RWPE2 (cell line): ENCODE measurements at regions not wholly inside any gene's neighbourhood (a gene's known extent, or its start where the extent isn't known, plus 50 kb on each side); places are given as distances from the start of the nearest gene placed in this dataset.

Source experiments
- ATAC-seq: fragments of 200-7000 bp; cut with Tn5 transposase; 3 replicates; pipeline ENCODE4 v1.9.1; 2021; ENCODE audit warnings: low read depth
- DNase-seq: peaks from one replicate; pipeline ENCODE4 v3.0.0-alpha.2; 2020; ENCODE audit warnings: low spot score
- H3K27ac ChIP-seq: fragments of 450-650 bp; 2 replicates; pipeline ENCODE4 v1.5.1; 2017; ENCODE audit warnings: mild to moderate bottlenecking; ENCODE audit not compliant: poor library complexity, severe bottlenecking
- H3K27me3 ChIP-seq: fragments of 250-450 bp; sonication (Bioruptor Pico); 2 replicates; pipeline ENCODE4 v1.5.1; 2021; ENCODE audit warnings: mild to moderate bottlenecking, moderate library complexity; ENCODE audit not compliant: insufficient read depth, poor library complexity, severe bottlenecking
- H3K36me3 ChIP-seq: fragments of 250-450 bp; sonication (Bioruptor Pico); 2 replicates; pipeline ENCODE4 v1.5.1; 2020; ENCODE audit warnings: low read depth, mild to moderate bottlenecking, moderate library complexity
- H3K4me1 ChIP-seq: fragments of 250-450 bp; sonication (Bioruptor Pico); 2 replicates; pipeline ENCODE4 v1.5.1; 2021; ENCODE audit warnings: mild to moderate bottlenecking, moderate library complexity; ENCODE audit not compliant: insufficient read depth, poor library complexity, severe bottlenecking
- H3K4me3 ChIP-seq: fragments of 250-450 bp; sonication (Bioruptor Pico); 2 replicates; pipeline ENCODE4 v1.5.1; 2021; ENCODE audit warnings: mild to moderate bottlenecking, moderate library complexity; ENCODE audit not compliant: severe bottlenecking
- H3K9me3 ChIP-seq: fragments of 250-450 bp; sonication (Bioruptor Pico); 2 replicates; pipeline ENCODE4 v1.5.1; 2021; ENCODE audit warnings: mild to moderate bottlenecking, moderate library complexity; ENCODE audit not compliant: severe bottlenecking
- TF ChIP-seq, protein P1 (sequence below): fragments of 450-650 bp; IDR thresholded peaks from one replicate; pipeline ENCODE4 v1.5.1; 2017; ENCODE audit warnings: mild to moderate bottlenecking, moderate library complexity; ENCODE audit not compliant: poor library complexity, severe bottlenecking

DNA sequence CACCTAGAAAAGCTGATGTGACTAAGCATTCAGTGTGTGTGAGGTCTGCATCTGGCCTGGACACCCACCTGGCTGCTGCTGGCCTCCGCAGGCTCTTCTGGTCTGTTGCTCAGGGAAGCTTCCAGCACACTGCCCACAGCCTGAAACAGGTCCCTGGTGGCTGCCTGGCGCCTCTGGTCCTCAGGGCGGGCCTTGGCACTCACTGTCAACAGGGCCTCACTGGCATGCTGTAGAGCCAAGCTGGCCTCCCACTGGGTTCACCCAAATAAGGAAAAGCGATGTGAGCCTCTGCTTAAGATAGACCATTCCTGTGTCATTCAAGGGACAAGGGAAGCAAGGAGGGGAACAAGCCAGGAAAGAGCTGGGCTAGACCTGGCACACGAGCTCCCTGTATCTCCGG lies 70.6 kb upstream of the BCO1 start:
- no peak overlapping the region for H3K4me3 ChIP-seq
- no peak for ATAC-seq
- H3K27ac ChIP-seq, result no peak overlapping the region
- TF ChIP-seq, protein P1, sequence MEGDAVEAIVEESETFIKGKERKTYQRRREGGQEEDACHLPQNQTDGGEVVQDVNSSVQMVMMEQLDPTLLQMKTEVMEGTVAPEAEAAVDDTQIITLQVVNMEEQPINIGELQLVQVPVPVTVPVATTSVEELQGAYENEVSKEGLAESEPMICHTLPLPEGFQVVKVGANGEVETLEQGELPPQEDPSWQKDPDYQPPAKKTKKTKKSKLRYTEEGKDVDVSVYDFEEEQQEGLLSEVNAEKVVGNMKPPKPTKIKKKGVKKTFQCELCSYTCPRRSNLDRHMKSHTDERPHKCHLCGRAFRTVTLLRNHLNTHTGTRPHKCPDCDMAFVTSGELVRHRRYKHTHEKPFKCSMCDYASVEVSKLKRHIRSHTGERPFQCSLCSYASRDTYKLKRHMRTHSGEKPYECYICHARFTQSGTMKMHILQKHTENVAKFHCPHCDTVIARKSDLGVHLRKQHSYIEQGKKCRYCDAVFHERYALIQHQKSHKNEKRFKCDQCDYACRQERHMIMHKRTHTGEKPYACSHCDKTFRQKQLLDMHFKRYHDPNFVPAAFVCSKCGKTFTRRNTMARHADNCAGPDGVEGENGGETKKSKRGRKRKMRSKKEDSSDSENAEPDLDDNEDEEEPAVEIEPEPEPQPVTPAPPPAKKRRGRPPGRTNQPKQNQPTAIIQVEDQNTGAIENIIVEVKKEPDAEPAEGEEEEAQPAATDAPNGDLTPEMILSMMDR, result no peak
- H3K9me3 ChIP-seq, result no peaks in the 10 kb centered on the region
- no peaks in the 10 kb centered on the region for H3K27me3 ChIP-seq
- H3K36me3 ChIP-seq, result no peaks in the 10 kb centered on the region
- H3K4me1 ChIP-seq, result no peaks in the 10 kb centered on the region
- no peak for DNase-seq

DNA sequence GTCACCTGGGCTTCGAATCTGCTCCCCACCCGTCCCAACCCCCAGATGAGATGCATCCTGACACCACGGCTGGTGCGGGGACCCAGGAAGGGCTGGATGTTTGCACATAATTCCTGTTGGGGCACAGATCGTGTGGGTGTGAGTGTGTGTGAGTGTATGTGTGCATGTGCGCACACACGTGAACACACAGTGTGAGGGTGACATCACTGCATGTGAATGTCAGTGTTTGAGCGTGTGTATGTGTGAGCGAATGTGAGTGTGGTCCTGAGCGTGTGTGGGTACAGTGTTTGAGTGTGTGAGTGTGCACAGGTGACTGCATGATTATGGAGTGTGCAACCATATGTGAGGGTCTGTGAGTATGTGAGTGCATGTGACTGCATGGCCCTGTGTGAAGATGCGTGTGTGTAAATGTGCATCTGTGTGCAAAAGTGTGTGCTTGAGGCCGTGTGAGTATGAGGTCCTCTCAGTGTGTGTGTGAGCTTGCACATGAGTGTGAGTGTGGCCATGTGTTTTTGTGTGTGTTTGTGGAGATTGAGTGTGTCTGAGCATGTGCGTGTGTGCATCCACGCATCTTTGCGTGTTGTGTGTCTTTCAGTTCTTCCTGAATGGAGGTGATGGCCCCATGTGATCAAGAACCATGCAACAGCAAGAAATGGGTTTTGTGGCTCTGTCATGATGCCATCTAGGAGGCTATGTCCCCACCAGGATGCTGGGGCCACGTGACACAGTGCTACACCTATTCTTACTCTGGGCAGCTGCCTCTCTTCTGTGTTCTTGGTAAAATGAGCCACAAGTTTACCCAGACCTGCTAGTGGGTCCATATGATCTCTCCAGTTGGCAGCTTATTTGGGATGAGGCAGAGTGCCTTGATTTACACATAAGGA lies 70.5 kb upstream of the GCSH start:
- Histone ChIP-seq H3K9me3 (no peaks in the 10 kb centered on the region), H3K4me1 (no peaks in the 10 kb centered on the region), H3K27ac (no peak overlapping the region), H3K36me3 (no peaks in the 10 kb centered on the region), H3K4me3 (no peak overlapping the region), H3K27me3 (no peaks in the 10 kb centered on the region)
- no peak for DNase-seq
- TF ChIP-seq, protein P1, result no peak
- no peak; the same call in 2 of the 3 replicates for ATAC-seq

DNA sequence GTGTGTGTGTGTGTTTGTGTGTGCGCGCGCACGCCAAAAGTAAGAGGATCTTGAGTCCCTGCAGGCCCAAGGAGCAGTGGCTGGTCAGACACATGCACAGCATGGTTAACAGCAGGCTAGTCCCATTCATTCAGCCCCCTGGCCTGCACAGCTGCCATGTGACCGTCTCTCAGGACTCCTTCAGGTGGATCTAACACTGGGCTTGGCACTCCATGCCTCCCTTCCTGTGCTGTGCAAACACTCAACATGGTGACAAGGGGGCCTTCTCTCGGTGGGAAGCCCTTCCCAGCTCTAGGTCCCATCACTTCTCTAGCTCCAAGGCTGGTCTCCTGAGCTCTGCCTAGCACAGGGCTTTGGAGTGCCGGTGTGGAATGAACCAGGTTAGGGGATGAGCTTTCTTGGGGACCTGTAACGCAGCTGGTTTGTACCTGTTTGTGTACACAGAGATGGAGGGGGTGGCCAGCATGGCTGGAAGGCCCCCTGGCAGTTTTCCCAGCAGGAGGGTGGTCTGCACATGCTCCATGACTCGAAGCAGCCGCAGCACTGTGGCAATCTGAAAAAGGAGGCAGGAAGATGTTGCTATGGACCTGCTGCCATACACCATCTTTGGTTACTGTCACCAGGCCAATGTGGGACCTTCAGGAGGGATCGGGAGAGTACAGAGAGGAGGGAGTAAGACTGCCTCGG lies 69.4 kb upstream of the GCSH start:
- Histone ChIP-seq H3K4me3 (no peak overlapping the region), H3K36me3 (no peaks in the 10 kb centered on the region), H3K4me1 (no peaks in the 10 kb centered on the region), H3K9me3 (no peaks in the 10 kb centered on the region), H3K27me3 (no peaks in the 10 kb centered on the region), H3K27ac (no peak overlapping the region)
- DNase-seq (no peak), ATAC-seq (no peak; the same call in 2 of the 3 replicates)
- TF ChIP-seq, protein P1, result no peak

DNA sequence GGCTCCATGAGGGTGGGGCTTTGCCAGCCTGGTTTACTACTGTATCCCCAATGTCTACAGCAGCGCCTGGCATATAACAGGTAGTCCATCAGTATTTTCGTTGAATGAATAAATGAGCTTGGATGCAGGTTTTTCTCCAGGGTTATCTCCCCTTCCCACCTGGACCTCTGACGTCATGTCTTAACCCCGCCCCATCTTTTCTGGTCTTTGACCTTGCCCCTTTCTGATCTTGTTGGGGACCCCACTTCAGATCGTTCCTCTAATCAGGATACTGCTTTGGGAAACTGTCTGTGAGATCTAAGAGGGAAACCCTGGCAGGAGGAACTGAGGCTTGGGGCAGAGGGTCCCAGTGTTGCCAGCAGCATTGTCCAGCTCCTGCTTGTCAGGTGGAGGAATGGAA lies 68.8 kb upstream of the GCSH start:
- H3K27me3 ChIP-seq, result no peaks in the 10 kb centered on the region
- no peaks in the 10 kb centered on the region for H3K9me3 ChIP-seq
- no peaks in the 10 kb centered on the region for H3K36me3 ChIP-seq
- no peak overlapping the region for H3K27ac ChIP-seq
- TF ChIP-seq, protein P1, result no peak
- DNase-seq, result no peak
- no peak overlapping the region for H3K4me3 ChIP-seq
- H3K4me1 ChIP-seq, result no peaks in the 10 kb centered on the region
- no peak for ATAC-seq
